Thyroid gland (tissue), 4 donors: ENCODE measurements at regions not wholly inside any gene's neighbourhood (a gene's known extent, or its start where the extent isn't known, plus 50 kb on each side); places are given as distances from the start of the nearest gene placed in this dataset.

Experiments
- DNase-seq, 2 donors: peaks; one replicate each; pipeline ENCODE4 v3.0.0-alpha.2; 2019
- H3K27ac ChIP-seq, 3 donors: fragments of 200-600 bp; sonication (generic); 1 replicate in 2 of 3; 2 replicates in 1 of 3; pipeline ENCODE4 v1.5.1; 2016 to 2019; ENCODE audit warnings: mild to moderate bottlenecking in 1 of 3, moderate library complexity in 1 of 3
- H3K27me3 ChIP-seq: fragments of 200-600 bp; sonication (generic); one replicate; pipeline ENCODE4 v1.5.1; 2019
- H3K36me3 ChIP-seq, 2 donors: fragments of 200-600 bp; sonication (generic); one replicate each; pipeline ENCODE4 v1.5.1; 2016 to 2019
- H3K4me1 ChIP-seq, 2 donors: fragments of 200-600 bp; sonication (generic); one replicate each; pipeline ENCODE4 v1.5.1; 2017 to 2019
- H3K4me3 ChIP-seq, 3 donors: fragments of 200-600 bp; sonication (generic); replicated peaks in 1 of 3; 1 replicate in 2 of 3; 2 replicates in 1 of 3; pipeline ENCODE4 v1.5.1; 2016; ENCODE audit warnings: mild to moderate bottlenecking in 1 of 3
- H3K9me3 ChIP-seq: fragments of 200-600 bp; sonication (generic); one replicate; pipeline ENCODE4 v1.5.1; 2017
- CTCF ChIP-seq, 6 experiments: fragments of 200-600 bp in 3 of 6; fragments of 450-650 bp in 3 of 6; sonication (generic) in 3 of 6; IDR thresholded peaks; one replicate each; pipeline ENCODE4 v1.5.1; 2016 to 2019; ENCODE audit warnings: antibody characterized with exemption in 6 of 6, mild to moderate bottlenecking in 2 of 6, inconsistent platforms in 1 of 6, moderate library complexity in 1 of 6
- POLR2A ChIP-seq, 2 donors: fragments of 450-650 bp; IDR thresholded peaks; one replicate each; pipeline ENCODE4 v1.6.1; 2017; ENCODE audit warnings: antibody characterized with exemption in 2 of 2, mild to moderate bottlenecking in 2 of 2, moderate library complexity in 1 of 2
- WGBS, 2 donors: methylation state at CpG; one replicate each; pipeline ENCODE4 v1.1.5; 2017; 5-methylcytosine and 5-hydroxymethylcytosine counted together
- intact Hi-C: fragments of 100-400 bp; cut with DNase I; formaldehyde crosslinking; loops from one replicate; pipeline ENCODE4 v1.15.1; 2023

GRCh38 chr4:138659812-138660316, 355.7 kb upstream of the NOCT start:
- intact Hi-C loops = no loop called here
- H3K4me3 ChIP-seq = no peak overlapping the region
- H3K27me3 ChIP-seq = no peaks in the 10 kb centered on the region
- H3K9me3 ChIP-seq = no peaks in the 10 kb centered on the region
- no peaks in the 10 kb centered on the region for H3K36me3 ChIP-seq
- TF ChIP-seq CTCF (IDR thresholded peaks at IDR 0.05) = no peak
- TF ChIP-seq POLR2A (IDR thresholded peaks at IDR 0.05) = no peak
- WGBS, 2 donors = 94 to 98% methylated on average over 6 of the region's 6 CpGs
- H3K4me1 ChIP-seq = no peaks in the 10 kb centered on the region
- H3K27ac ChIP-seq = no peak overlapping the region
- no peak for DNase-seq

GRCh38 chr4:138659037-138659811, 356.4 kb upstream of the NOCT start:
- WGBS, 2 donors = 66% methylated on average over 11 of the region's 11 CpGs
- Histone ChIP-seq H3K4me1 (no peaks in the 10 kb centered on the region), H3K27ac (no peak overlapping the region), H3K27me3 (no peaks in the 10 kb centered on the region), H3K9me3 (no peaks in the 10 kb centered on the region), H3K4me3 (no peak overlapping the region), H3K36me3 (no peaks in the 10 kb centered on the region)
- no peak for DNase-seq
- intact Hi-C loops = no loop called here
- TF ChIP-seq CTCF (IDR thresholded peaks at IDR 0.05) (no peak), POLR2A (IDR thresholded peaks at IDR 0.05) (no peak)

GRCh38 chr4:138658518-138658917, 357.1 kb upstream of the NOCT start:
- TF ChIP-seq POLR2A (IDR thresholded peaks at IDR 0.05) (no peak), CTCF (IDR thresholded peaks at IDR 0.05) (no peak)
- 44 to 65% methylated on average over 2 of the region's 2 CpGs for WGBS, 2 donors

GRCh38 chr4:138656990-138657389, 358.6 kb upstream of the NOCT start:
- H3K27ac ChIP-seq = no peak overlapping the region
- no peak for DNase-seq
- no peaks in the 10 kb centered on the region for H3K27me3 ChIP-seq
- no peaks in the 10 kb centered on the region for H3K9me3 ChIP-seq
- H3K4me3 ChIP-seq = no peak overlapping the region
- no peaks in the 10 kb centered on the region for H3K4me1 ChIP-seq
- TF ChIP-seq POLR2A (IDR thresholded peaks at IDR 0.05) (no peak), CTCF (IDR thresholded peaks at IDR 0.05) (no peak)
- 74 to 88% methylated on average over 3 of the region's 3 CpGs for WGBS, 2 donors
- no peaks in the 10 kb centered on the region for H3K36me3 ChIP-seq
- intact Hi-C loops = no loop called here

More at GRCh38 chr4:138658518-138658917, 357.1 kb upstream of the NOCT start:
- DNase-seq = no peak
- Histone ChIP-seq H3K9me3 (no peaks in the 10 kb centered on the region), H3K36me3 (no peaks in the 10 kb centered on the region), H3K27ac (no peak overlapping the region), H3K4me1 (no peaks in the 10 kb centered on the region), H3K4me3 (no peak overlapping the region), H3K27me3 (no peaks in the 10 kb centered on the region)
- intact Hi-C loops = no loop called here

- no peaks in the 10 kb centered on the region for H3K36me3 ChIP-seq
- no peak overlapping the region for H3K4me3 ChIP-seq
- WGBS, 2 donors = 77 to 79% methylated on average over 3 of the region's 3 CpGs
- intact Hi-C loops = no loop called here
- no peaks in the 10 kb centered on the region for H3K4me1 ChIP-seq
- DNase-seq = no peak
- no peaks in the 10 kb centered on the region for H3K9me3 ChIP-seq
- no peaks in the 10 kb centered on the region for H3K27me3 ChIP-seq
- TF ChIP-seq POLR2A (IDR thresholded peaks at IDR 0.05) (no peak), CTCF (IDR thresholded peaks at IDR 0.05) (no peak)
- no peak overlapping the region for H3K27ac ChIP-seq
Observed at GRCh38 chr4:138655985-138656384, 359.6 kb upstream of the NOCT start.
